Peyer's patch (tissue), 4 donors: ENCODE measurements at regions not wholly inside any gene's neighbourhood (a gene's known extent, or its start where the extent isn't known, plus 50 kb on each side); places are given as distances from the start of the nearest gene placed in this dataset.

Source experiments
- DNase-seq, 3 donors: peaks; one replicate each; pipeline ENCODE4 v3.0.0-alpha.2; 2017 to 2019
- H3K27ac ChIP-seq, 4 donors: fragments of 200-600 bp; sonication (generic); one replicate each; pipeline ENCODE4 v1.5.1; 2016 to 2019
- H3K27me3 ChIP-seq, 2 donors: fragments of 200-600 bp; sonication (generic); one replicate each; pipeline ENCODE4 v1.5.1; 2019
- H3K36me3 ChIP-seq, 3 donors: fragments of 200-600 bp; sonication (generic); one replicate each; pipeline ENCODE4 v1.5.1; 2016 to 2019
- H3K4me1 ChIP-seq, 4 donors: fragments of 200-600 bp; sonication (generic); one replicate each; pipeline ENCODE4 v1.5.1; 2016 to 2019
- H3K4me3 ChIP-seq, 4 donors: fragments of 200-600 bp; sonication (generic); 1 replicate in 3 of 4; 2 replicates in 1 of 4; pipeline ENCODE4 v1.5.1; 2016 to 2019; ENCODE audit warnings: mild to moderate bottlenecking in 1 of 4
- H3K9me3 ChIP-seq, 4 donors: fragments of 200-600 bp; sonication (generic); one replicate each; pipeline ENCODE4 v1.5.1; 2016 to 2019; ENCODE audit warnings: mild to moderate bottlenecking in 1 of 4
- POLR2A ChIP-seq, 2 donors: fragments of 450-650 bp; IDR thresholded peaks; one replicate each; pipeline ENCODE4 v1.5.1; 2017; ENCODE audit warnings: antibody characterized with exemption in 2 of 2, mild to moderate bottlenecking in 2 of 2, moderate library complexity in 2 of 2
- TF ChIP-seq, protein P1 (sequence below), 6 experiments: fragments of 450-650 bp in 4 of 6; fragments of 200-600 bp in 2 of 6; sonication (generic) in 1 of 6; IDR thresholded peaks; one replicate each; pipeline ENCODE4 v1.5.1; 2017 to 2019; ENCODE audit warnings: antibody characterized with exemption in 6 of 6, mild to moderate bottlenecking in 3 of 6, moderate library complexity in 1 of 6

DNA sequence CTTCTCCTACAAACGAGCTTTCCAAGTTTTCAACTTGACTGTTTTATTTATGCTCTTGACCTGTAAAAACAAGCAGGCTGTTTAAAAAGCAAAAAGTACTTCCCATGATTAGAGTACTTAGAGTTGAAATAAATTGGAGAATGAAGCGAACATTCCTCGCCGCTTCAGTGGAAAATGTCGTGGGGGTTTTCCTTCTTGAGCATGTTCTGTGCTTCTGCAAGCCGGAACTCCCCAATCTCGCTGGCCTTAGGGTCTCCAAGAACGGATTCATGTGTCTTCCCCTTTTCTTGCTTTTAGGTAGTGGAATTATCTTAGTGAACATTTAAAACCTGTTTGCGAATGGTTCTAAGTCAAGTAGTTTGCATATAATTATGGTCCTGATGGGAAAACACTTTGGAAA, 103.6 kb upstream of the ZNF536 start:
- no peaks in the 10 kb centered on the region for H3K4me1 ChIP-seq
- H3K9me3 ChIP-seq = no peaks in the 10 kb centered on the region
- H3K4me3 ChIP-seq = no peak overlapping the region
- no peak for TF ChIP-seq POLR2A (IDR thresholded peaks at IDR 0.05)
- TF ChIP-seq, protein P1, sequence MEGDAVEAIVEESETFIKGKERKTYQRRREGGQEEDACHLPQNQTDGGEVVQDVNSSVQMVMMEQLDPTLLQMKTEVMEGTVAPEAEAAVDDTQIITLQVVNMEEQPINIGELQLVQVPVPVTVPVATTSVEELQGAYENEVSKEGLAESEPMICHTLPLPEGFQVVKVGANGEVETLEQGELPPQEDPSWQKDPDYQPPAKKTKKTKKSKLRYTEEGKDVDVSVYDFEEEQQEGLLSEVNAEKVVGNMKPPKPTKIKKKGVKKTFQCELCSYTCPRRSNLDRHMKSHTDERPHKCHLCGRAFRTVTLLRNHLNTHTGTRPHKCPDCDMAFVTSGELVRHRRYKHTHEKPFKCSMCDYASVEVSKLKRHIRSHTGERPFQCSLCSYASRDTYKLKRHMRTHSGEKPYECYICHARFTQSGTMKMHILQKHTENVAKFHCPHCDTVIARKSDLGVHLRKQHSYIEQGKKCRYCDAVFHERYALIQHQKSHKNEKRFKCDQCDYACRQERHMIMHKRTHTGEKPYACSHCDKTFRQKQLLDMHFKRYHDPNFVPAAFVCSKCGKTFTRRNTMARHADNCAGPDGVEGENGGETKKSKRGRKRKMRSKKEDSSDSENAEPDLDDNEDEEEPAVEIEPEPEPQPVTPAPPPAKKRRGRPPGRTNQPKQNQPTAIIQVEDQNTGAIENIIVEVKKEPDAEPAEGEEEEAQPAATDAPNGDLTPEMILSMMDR (IDR thresholded peaks at IDR 0.05) = no peak
- no peak for DNase-seq
- H3K27me3 ChIP-seq = no peaks in the 10 kb centered on the region
- H3K27ac ChIP-seq = no peak overlapping the region
- no peaks in the 10 kb centered on the region for H3K36me3 ChIP-seq

DNA sequence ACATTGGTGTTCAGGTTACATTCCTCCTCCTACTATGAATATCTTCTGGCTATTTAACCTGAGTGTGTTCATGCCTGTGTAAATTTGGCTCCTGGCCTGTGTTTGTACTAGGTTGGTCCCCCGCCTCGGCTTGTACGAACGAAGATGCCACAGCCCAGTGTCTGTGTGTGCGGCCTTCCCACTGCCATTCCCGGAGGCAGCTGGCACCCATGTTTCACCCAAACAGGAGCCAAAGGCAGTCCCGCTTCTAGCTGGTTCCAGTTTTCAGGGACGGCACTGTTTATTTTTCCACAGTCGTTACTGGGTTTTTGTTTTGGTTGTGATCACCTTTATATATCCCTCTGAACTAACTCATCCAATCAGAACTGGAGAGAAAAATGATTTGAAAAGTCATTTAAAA, 102.5 kb upstream of the ZNF536 start:
- Histone ChIP-seq H3K27me3 (no peaks in the 10 kb centered on the region), H3K9me3 (no peaks in the 10 kb centered on the region), H3K4me1 (no peaks in the 10 kb centered on the region), H3K36me3 (no peaks in the 10 kb centered on the region), H3K27ac (no peak overlapping the region), H3K4me3 (no peak overlapping the region)
- DNase-seq = no peak
- TF ChIP-seq, protein P1 (IDR thresholded peaks at IDR 0.05) = no peak
- TF ChIP-seq POLR2A (IDR thresholded peaks at IDR 0.05) = no peak

DNA sequence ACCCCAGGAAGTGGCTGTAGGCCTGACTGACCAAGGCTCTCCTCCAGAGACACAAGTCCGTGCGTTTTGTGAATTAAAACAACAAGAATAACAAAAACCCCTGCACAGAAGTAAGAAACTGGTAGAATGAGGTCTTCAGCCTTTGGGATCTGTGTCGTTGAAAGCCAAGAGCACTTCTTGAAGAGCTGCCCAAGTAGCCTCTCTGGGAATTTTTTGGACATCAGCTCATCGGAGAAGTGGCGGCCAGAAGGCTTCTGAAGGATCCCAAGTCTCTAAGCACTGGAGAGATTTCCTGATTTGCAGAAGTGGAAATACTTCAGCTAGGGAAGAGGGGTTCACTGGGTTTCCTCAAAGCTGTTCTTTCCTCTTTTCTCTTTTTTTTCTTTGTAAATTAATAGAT, 100.4 kb upstream of the ZNF536 start:
- no peaks in the 10 kb centered on the region for H3K36me3 ChIP-seq
- no peak for DNase-seq
- H3K9me3 ChIP-seq = no peaks in the 10 kb centered on the region
- TF ChIP-seq, protein P1 (IDR thresholded peaks at IDR 0.05) = no peak
- TF ChIP-seq POLR2A (IDR thresholded peaks at IDR 0.05) = no peak
- H3K4me3 ChIP-seq = no peak overlapping the region
- H3K27ac ChIP-seq = no peak overlapping the region
- H3K4me1 ChIP-seq = no peaks in the 10 kb centered on the region
- no peaks in the 10 kb centered on the region for H3K27me3 ChIP-seq

DNA sequence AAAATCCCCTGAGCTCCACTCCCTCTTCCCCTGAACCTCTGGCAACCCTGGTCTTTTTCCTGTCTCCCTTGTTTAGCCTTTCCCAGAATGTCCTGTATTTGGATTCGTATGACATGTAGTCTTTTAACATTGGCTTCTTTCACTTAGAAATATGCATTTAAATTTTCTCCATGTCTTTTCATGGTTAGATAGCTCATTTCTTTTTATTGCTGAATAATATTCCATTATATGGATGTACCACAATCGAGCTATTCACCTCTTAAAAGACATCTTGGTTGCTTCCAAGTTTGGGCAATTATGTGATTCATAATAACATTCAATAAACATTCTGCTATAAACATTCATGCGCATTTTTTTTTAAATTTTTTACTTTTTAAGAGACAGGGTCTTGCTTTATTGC, 99.6 kb upstream of the ZNF536 start:
- H3K4me3 ChIP-seq = no peak overlapping the region
- TF ChIP-seq POLR2A (IDR thresholded peaks at IDR 0.05) = no peak
- TF ChIP-seq, protein P1 (IDR thresholded peaks at IDR 0.05) = no peak
- H3K27ac ChIP-seq = no peak overlapping the region
- no peaks in the 10 kb centered on the region for H3K27me3 ChIP-seq
- H3K36me3 ChIP-seq = no peaks in the 10 kb centered on the region
- H3K9me3 ChIP-seq = no peaks in the 10 kb centered on the region
- H3K4me1 ChIP-seq = no peaks in the 10 kb centered on the region
- no peak for DNase-seq

DNA sequence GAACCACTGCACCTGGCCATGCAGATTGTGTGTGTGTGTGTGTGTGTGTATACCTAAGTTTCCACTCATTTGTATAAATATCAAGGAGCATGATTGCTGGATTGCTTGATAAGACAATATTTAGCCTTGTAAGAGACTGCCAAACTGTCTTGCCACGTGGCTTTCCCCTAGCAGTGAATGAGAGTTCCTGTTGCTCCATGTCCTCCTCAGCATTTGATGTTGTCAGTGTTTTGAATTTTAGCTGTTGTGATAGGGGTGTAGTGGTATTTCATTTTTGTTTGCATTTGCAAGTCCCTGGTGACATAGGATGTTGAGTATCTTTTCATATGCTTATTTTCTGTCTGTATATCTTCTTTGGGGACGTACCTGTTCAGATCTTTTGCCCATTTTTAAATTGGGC, 99.0 kb upstream of the ZNF536 start:
- H3K4me1 ChIP-seq = no peaks in the 10 kb centered on the region
- H3K4me3 ChIP-seq = no peak overlapping the region
- H3K27ac ChIP-seq = no peak overlapping the region
- no peaks in the 10 kb centered on the region for H3K27me3 ChIP-seq
- DNase-seq = no peak
- H3K9me3 ChIP-seq = no peaks in the 10 kb centered on the region
- no peaks in the 10 kb centered on the region for H3K36me3 ChIP-seq
- TF ChIP-seq, protein P1 (IDR thresholded peaks at IDR 0.05) = no peak
- TF ChIP-seq POLR2A (IDR thresholded peaks at IDR 0.05) = no peak

DNA sequence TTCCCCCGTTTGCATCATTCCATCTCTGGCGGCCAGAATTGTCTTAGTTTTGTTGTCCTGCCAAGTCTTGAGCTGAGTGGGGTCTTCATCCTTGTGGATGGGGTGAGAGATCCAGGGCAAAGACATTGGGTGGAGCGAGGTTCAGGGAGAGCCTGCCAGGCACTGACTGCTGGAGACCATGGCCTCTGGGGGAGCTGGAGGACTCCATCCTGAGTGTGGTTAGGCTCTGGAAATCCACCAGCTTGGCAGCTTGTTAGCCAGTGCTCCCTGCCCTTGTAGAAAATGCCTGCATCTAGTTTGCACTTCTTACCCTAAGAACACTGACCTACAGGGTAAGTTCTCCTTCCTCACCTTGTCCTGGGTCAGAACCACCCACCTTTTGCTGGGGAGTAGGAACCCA, 97.2 kb upstream of the ZNF536 start:
- H3K36me3 ChIP-seq = no peaks in the 10 kb centered on the region
- H3K4me1 ChIP-seq = no peaks in the 10 kb centered on the region
- H3K27me3 ChIP-seq = no peaks in the 10 kb centered on the region
- no peak overlapping the region for H3K27ac ChIP-seq
- H3K4me3 ChIP-seq = no peak overlapping the region
- H3K9me3 ChIP-seq = no peaks in the 10 kb centered on the region
- no peak for TF ChIP-seq POLR2A (IDR thresholded peaks at IDR 0.05)
- TF ChIP-seq, protein P1 (IDR thresholded peaks at IDR 0.05) = no peak
- DNase-seq = no peak
